SU-DHL-6 (cell line): ENCODE measurements at regions not wholly inside any gene's neighbourhood (a gene's known extent, or its start where the extent isn't known, plus 50 kb on each side); places are given as distances from the start of the nearest gene placed in this dataset.

Experiments
- H2AFZ ChIP-seq: fragments of 200-600 bp; sonication (generic); 2 replicates; pipeline ENCODE4 v1.6.1; 2014; ENCODE audit warnings: low read depth, mild to moderate bottlenecking, moderate library complexity, mixed read lengths, antibody characterized with exemption, low read length; ENCODE audit not compliant: severe bottlenecking
- H3F3A ChIP-seq: fragments of 200-600 bp; shearing (Covaris generic); 2 replicates; pipeline ENCODE4 v1.6.0; 2016; ENCODE audit warnings: antibody characterized with exemption, mild to moderate bottlenecking; ENCODE audit not compliant: insufficient read depth
- H3K27ac ChIP-seq: fragments of 200-600 bp; sonication (generic); 2 replicates; pipeline ENCODE4 v1.5.1; 2016; ENCODE audit warnings: low read depth, mild to moderate bottlenecking, low read length, moderate library complexity, mixed read lengths
- H3K27me3 ChIP-seq: fragments of 200-600 bp; sonication (generic), shearing (Covaris generic); 2 replicates; pipeline ENCODE4 v1.6.0; 2014; ENCODE audit warnings: mild to moderate bottlenecking, low read length
- H3K36me3 ChIP-seq: fragments of 200-600 bp; sonication (generic); 2 replicates; pipeline ENCODE4 v1.6.1; 2014; ENCODE audit warnings: mild to moderate bottlenecking, low read length, mixed read lengths
- H3K4me2 ChIP-seq: fragments of 300-600, 200-600 bp; shearing (Covaris generic), sonication (generic); 2 replicates; pipeline ENCODE4 v1.6.0; 2014; ENCODE audit warnings: low read length, low read depth, mild to moderate bottlenecking; ENCODE audit not compliant: poor library complexity, severe bottlenecking
- H3K4me3 ChIP-seq: fragments of 200-600 bp; sonication (generic); 2 replicates; pipeline ENCODE4 v1.5.1; 2014; ENCODE audit warnings: antibody characterized with exemption, low read length, mild to moderate bottlenecking, mixed read lengths; ENCODE audit not compliant: insufficient read depth, poor library complexity, severe bottlenecking
- H3K79me2 ChIP-seq: fragments of 200-600 bp; sonication (generic); 2 replicates; pipeline ENCODE4 v1.6.1; 2014; ENCODE audit warnings: mild to moderate bottlenecking, low read length, moderate library complexity; ENCODE audit not compliant: insufficient read depth
- H3K9ac ChIP-seq: fragments of 200-600 bp; sonication (generic); 2 replicates; pipeline ENCODE4 v1.7.0; 2014; ENCODE audit warnings: mild to moderate bottlenecking, low read length
- H3K9me2 ChIP-seq: fragments of 200-600 bp; sonication (generic); replicated peaks from 2 replicates; pipeline ENCODE4 v1.6.1; 2014; ENCODE audit warnings: low read length; ENCODE audit not compliant: insufficient read depth
- H3K9me3 ChIP-seq: fragments of 200-600 bp; sonication (generic); 2 replicates; pipeline ENCODE4 v1.6.1; 2014; ENCODE audit warnings: low read length, mixed read lengths; ENCODE audit not compliant: insufficient read depth
- H4K20me1 ChIP-seq: fragments of 200-600 bp; sonication (generic); 2 replicates; pipeline ENCODE4 v1.6.1; 2014; ENCODE audit warnings: low read depth, mild to moderate bottlenecking, antibody characterized with exemption, low read length, moderate library complexity, mixed read lengths
- EZH2phosphoT487 ChIP-seq: fragments of 200-600 bp; sonication (generic), shearing (Covaris generic); conservative IDR thresholded peaks from 2 replicates; pipeline ENCODE4 v1.6.1; 2018; ENCODE audit warnings: mild to moderate bottlenecking, antibody characterized with exemption, low read length, moderate library complexity, mixed read lengths
- TF ChIP-seq, protein P1 (sequence below): fragments of 200-600 bp; sonication (generic); IDR thresholded peaks from one replicate; pipeline ENCODE4 v1.5.1; 2017; ENCODE audit warnings: antibody characterized with exemption, mild to moderate bottlenecking, low read length, moderate library complexity; ENCODE audit not compliant: insufficient read depth, poor library complexity, severe bottlenecking

DNA sequence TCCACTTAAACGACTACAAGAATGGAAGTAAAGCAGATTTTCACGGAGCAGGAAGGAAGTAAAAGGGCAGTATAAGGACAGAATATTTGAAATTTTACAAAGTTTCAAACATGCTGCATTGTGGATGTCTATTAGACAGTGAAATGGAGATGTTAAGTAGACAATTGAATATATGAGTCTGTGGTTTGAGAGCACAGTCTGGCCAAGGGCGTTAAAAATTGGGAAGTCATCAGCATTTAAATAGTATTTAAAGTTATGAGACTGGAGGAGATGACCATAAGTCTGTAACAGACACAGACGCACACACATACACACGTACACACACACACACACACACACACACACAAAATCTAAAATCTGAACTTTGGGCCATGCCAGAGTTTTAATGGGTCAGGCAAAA, 935.9 kb downstream of the EPHA3 start:
- no peak overlapping the region for H3K9ac ChIP-seq

GRCh38 chr3:90044084-90044816, 936.8 kb downstream of the EPHA3 start:
- Histone ChIP-seq H3K27ac (no peak overlapping the region), H3K9me3 (no peaks in the 10 kb centered on the region), H4K20me1 (no peaks in the 10 kb centered on the region), H3K4me3 (no peak overlapping the region), H3K27me3 (no peaks in the 10 kb centered on the region), H3K9ac (no peak overlapping the region), H3K9me2 (no peaks in the 10 kb centered on the region), H3K79me2 (no peaks in the 10 kb centered on the region), H3F3A (no peaks in the 10 kb centered on the region), H2AFZ (no peak overlapping the region), H3K36me3 (no peaks in the 10 kb centered on the region), H3K4me2 (no peak overlapping the region)
- TF ChIP-seq, protein P1, sequence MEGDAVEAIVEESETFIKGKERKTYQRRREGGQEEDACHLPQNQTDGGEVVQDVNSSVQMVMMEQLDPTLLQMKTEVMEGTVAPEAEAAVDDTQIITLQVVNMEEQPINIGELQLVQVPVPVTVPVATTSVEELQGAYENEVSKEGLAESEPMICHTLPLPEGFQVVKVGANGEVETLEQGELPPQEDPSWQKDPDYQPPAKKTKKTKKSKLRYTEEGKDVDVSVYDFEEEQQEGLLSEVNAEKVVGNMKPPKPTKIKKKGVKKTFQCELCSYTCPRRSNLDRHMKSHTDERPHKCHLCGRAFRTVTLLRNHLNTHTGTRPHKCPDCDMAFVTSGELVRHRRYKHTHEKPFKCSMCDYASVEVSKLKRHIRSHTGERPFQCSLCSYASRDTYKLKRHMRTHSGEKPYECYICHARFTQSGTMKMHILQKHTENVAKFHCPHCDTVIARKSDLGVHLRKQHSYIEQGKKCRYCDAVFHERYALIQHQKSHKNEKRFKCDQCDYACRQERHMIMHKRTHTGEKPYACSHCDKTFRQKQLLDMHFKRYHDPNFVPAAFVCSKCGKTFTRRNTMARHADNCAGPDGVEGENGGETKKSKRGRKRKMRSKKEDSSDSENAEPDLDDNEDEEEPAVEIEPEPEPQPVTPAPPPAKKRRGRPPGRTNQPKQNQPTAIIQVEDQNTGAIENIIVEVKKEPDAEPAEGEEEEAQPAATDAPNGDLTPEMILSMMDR, result no peak
- TF ChIP-seq EZH2phosphoT487, result no peak

More for the DNA sequence above, 935.9 kb downstream of the EPHA3 start:
- Histone ChIP-seq H3K9me2 (no peaks in the 10 kb centered on the region), H3F3A (no peaks in the 10 kb centered on the region), H3K4me3 (no peak overlapping the region), H3K9me3 (no peaks in the 10 kb centered on the region), H3K36me3 (no peaks in the 10 kb centered on the region), H2AFZ (no peak overlapping the region), H3K79me2 (no peaks in the 10 kb centered on the region), H3K27me3 (no peaks in the 10 kb centered on the region), H3K27ac (no peak overlapping the region), H3K4me2 (no peak overlapping the region), H4K20me1 (no peaks in the 10 kb centered on the region)
- TF ChIP-seq EZH2phosphoT487, result no peak
- TF ChIP-seq, protein P1, result no peak

- Histone ChIP-seq H3K79me2 (no peaks in the 10 kb centered on the region), H3K4me3 (no peak overlapping the region), H4K20me1 (no peaks in the 10 kb centered on the region), H3K36me3 (no peaks in the 10 kb centered on the region), H3K9ac (no peak overlapping the region), H3K27me3 (no peaks in the 10 kb centered on the region), H3K9me3 (no peaks in the 10 kb centered on the region), H3K4me2 (no peak overlapping the region), H3K9me2 (no peaks in the 10 kb centered on the region), H3F3A (no peaks in the 10 kb centered on the region), H3K27ac (no peak overlapping the region), H2AFZ (no peak overlapping the region)
- TF ChIP-seq EZH2phosphoT487, result no peak
- TF ChIP-seq, protein P1, result no peak
Measured at GRCh38 chr3:90052425-90052950, 945.1 kb downstream of the EPHA3 start.
